SJCRH30 (cell line): ENCODE measurements at regions not wholly inside any gene's neighbourhood (a gene's known extent, or its start where the extent isn't known, plus 50 kb on each side); places are given as distances from the start of the nearest gene placed in this dataset.
"Not testable (repeated sequence)": the region's sequence is repeated elsewhere in the genome, so short reads cannot be mapped to it uniquely, and the experiment has no call there.

ENCODE experiments used
- DNase-seq, 2 experiments: peaks; one replicate each; pipeline ENCODE4 v3.0.0-alpha.2; 2015 to 2020
- H3K27ac ChIP-seq: fragments of 250-450 bp; sonication (Bioruptor Pico); 2 replicates; pipeline ENCODE4 v1.5.1; 2020; ENCODE audit warnings: mild to moderate bottlenecking, moderate library complexity
- H3K27me3 ChIP-seq: fragments of 250-450 bp; sonication (Bioruptor Pico); 2 replicates; pipeline ENCODE4 v1.5.1; 2020; ENCODE audit warnings: mild to moderate bottlenecking, moderate library complexity
- H3K36me3 ChIP-seq: fragments of 250-450 bp; sonication (Bioruptor Pico); 2 replicates; pipeline ENCODE4 v1.5.1; 2020; ENCODE audit warnings: mild to moderate bottlenecking, moderate library complexity
- H3K4me1 ChIP-seq: fragments of 250-450 bp; sonication (Bioruptor Pico); 2 replicates; pipeline ENCODE4 v1.5.1; 2020; ENCODE audit warnings: mild to moderate bottlenecking, moderate library complexity
- H3K4me3 ChIP-seq: fragments of 250-450 bp; sonication (Bioruptor Pico); 2 replicates; pipeline ENCODE4 v1.5.1; 2020; ENCODE audit warnings: mild to moderate bottlenecking, moderate library complexity
- H3K9me3 ChIP-seq: fragments of 250-450 bp; sonication (Bioruptor Pico); replicated peaks from 2 replicates; pipeline ENCODE4 v1.5.1; 2020; ENCODE audit warnings: mild to moderate bottlenecking, moderate library complexity

GRCh38 chr6:155909710-155910109, 454.1 kb upstream of the NOX3 start:
- Histone ChIP-seq H3K9me3 (no peaks in the 10 kb centered on the region), H3K4me1 (no peaks in the 10 kb centered on the region), H3K36me3 (no peaks in the 10 kb centered on the region), H3K27me3 (no peaks in the 10 kb centered on the region), H3K27ac (no peak overlapping the region), H3K4me3 (no peak overlapping the region)
- DNase-seq = no peak

DNA sequence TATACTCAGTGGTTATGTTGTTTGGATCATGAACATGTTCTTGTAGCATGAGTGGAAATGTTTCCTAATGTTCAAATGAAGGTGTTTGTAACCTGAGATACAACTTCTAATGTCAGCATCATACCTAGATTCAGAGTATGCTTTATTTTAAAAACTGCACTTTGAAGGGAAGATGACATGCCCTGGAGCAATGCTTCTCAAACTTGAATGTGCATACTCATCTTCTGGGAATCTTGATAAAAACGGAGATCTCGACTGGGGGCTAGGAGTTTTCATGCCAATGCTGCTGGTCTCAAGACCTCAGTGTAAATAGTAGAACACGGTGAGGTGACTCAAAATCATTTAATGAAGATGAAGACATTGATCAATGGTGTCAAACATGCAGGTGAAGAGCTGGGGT, 440.0 kb upstream of the NOX3 start:
- no peak for DNase-seq
- Histone ChIP-seq H3K9me3 (no peaks in the 10 kb centered on the region), H3K27ac (no peak overlapping the region), H3K4me1 (no peaks in the 10 kb centered on the region), H3K4me3 (no peak overlapping the region), H3K27me3 (no peaks in the 10 kb centered on the region; the same call in 1 of the 2 replicates), H3K36me3 (no peaks in the 10 kb centered on the region)

- Histone ChIP-seq H3K4me3 (no peak overlapping the region), H3K27ac (no peak overlapping the region), H3K36me3 (no peaks in the 10 kb centered on the region), H3K9me3 (no peaks in the 10 kb centered on the region), H3K27me3 (no peaks in the 10 kb centered on the region; the same call in 1 of the 2 replicates), H3K4me1 (no peaks in the 10 kb centered on the region)
- no peak for DNase-seq
Observed at GRCh38 chr6:155894758-155895157, 439.1 kb upstream of the NOX3 start.

DNA sequence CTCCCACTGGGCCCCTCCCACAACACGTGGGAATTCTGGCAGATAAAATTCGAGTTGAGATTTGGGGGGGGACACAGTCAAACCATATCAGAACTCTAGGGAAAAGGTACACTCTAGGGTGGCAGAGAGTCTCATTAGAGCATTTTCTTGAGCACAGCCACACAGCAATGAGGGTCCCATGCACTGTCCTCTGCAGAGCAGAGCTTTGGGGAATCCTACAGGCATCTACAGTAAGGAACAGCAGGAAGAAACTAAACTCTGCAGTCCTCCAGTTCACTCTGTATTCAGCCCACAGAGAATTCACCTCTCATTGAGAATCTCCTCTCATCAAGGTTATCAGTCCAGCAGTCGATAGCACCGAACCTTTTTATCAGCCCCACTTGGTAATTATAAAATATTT, 438.6 kb upstream of the NOX3 start:
- H3K9me3 ChIP-seq = no peaks in the 10 kb centered on the region
- no peaks in the 10 kb centered on the region for H3K4me1 ChIP-seq
- no peak overlapping the region for H3K4me3 ChIP-seq
- H3K27me3 ChIP-seq = no peaks in the 10 kb centered on the region; the same call in 1 of the 2 replicates
- DNase-seq = no peak
- no peak overlapping the region for H3K27ac ChIP-seq
- no peaks in the 10 kb centered on the region for H3K36me3 ChIP-seq

- no peak for DNase-seq
- no peak overlapping the region for H3K4me3 ChIP-seq
- H3K27me3 ChIP-seq = no peaks in the 10 kb centered on the region; the same call in 1 of the 2 replicates
- H3K4me1 ChIP-seq = no peaks in the 10 kb centered on the region
- H3K27ac ChIP-seq = no peak overlapping the region
- H3K36me3 ChIP-seq = no peaks in the 10 kb centered on the region
- no peaks in the 10 kb centered on the region for H3K9me3 ChIP-seq
Observed at GRCh38 chr6:155890409-155890808, 434.8 kb upstream of the NOX3 start.

DNA sequence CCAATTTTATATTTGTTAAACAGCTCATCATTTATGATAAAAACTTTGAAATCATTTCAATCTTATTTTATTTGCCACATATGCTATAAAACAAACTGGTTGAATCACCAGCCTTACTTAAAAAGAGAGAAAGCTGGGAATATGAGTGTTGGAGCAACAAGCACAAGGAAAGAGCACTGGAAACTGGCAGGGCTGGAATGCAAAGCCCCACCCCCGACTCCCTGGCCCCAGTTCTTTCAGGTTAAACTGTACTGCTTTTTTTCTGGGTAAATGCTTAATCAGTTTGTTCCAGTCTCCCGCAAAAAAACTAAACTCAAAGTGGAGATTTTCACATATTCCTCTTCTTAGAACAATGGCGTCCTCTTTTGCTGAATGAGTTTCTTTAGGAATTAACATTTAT, 433.8 kb upstream of the NOX3 start:
- DNase-seq = no peak
- no peaks in the 10 kb centered on the region; the same call in 1 of the 2 replicates for H3K27me3 ChIP-seq
- H3K36me3 ChIP-seq = no peaks in the 10 kb centered on the region
- H3K4me3 ChIP-seq = no peak overlapping the region
- no peaks in the 10 kb centered on the region for H3K9me3 ChIP-seq
- H3K27ac ChIP-seq = no peak overlapping the region
- no peaks in the 10 kb centered on the region for H3K4me1 ChIP-seq

GRCh38 chr6:155887421-155887820, 431.8 kb upstream of the NOX3 start:
- DNase-seq = peak in 1 of 2 experiments; percentile 2
- no peak overlapping the region for H3K27ac ChIP-seq
- H3K4me1 ChIP-seq = no peaks in the 10 kb centered on the region
- H3K4me3 ChIP-seq = no peak overlapping the region
- no peaks in the 10 kb centered on the region; the same call in 1 of the 2 replicates for H3K27me3 ChIP-seq
- H3K36me3 ChIP-seq = no peaks in the 10 kb centered on the region
- no peaks in the 10 kb centered on the region for H3K9me3 ChIP-seq

DNA sequence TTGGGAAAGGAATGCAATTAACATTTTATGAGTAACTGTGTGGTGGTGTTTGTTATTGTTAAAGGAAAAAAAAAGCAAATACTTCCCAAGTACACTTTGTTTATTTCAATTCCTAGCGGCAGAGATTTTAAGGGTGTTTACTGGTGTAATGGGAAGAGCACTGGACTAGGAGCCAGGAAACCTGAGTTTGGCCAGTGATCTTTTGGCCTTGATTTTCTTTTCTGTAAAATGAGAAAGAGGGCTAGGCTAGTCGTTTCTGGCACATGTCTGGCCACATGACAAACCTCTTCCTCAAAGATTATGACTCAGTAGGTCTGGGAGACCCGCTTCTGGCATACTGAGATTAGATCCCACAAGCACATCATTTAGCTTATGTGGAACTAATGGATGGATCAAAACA, 428.1 kb upstream of the NOX3 start:
- Histone ChIP-seq H3K4me3 (no peak overlapping the region), H3K36me3 (no peaks in the 10 kb centered on the region), H3K9me3 (no peaks in the 10 kb centered on the region), H3K4me1 (no peaks in the 10 kb centered on the region), H3K27me3 (no peaks in the 10 kb centered on the region), H3K27ac (no peak overlapping the region)
- peak in 1 of 2 experiments; percentile 2 for DNase-seq

GRCh38 chr6:155883334-155883731, 427.7 kb upstream of the NOX3 start:
- Histone ChIP-seq H3K36me3 (no peaks in the 10 kb centered on the region), H3K27me3 (no peaks in the 10 kb centered on the region), H3K4me1 (no peaks in the 10 kb centered on the region), H3K4me3 (no peak overlapping the region), H3K9me3 (no peaks in the 10 kb centered on the region), H3K27ac (no peak overlapping the region)
- no peak for DNase-seq

DNA sequence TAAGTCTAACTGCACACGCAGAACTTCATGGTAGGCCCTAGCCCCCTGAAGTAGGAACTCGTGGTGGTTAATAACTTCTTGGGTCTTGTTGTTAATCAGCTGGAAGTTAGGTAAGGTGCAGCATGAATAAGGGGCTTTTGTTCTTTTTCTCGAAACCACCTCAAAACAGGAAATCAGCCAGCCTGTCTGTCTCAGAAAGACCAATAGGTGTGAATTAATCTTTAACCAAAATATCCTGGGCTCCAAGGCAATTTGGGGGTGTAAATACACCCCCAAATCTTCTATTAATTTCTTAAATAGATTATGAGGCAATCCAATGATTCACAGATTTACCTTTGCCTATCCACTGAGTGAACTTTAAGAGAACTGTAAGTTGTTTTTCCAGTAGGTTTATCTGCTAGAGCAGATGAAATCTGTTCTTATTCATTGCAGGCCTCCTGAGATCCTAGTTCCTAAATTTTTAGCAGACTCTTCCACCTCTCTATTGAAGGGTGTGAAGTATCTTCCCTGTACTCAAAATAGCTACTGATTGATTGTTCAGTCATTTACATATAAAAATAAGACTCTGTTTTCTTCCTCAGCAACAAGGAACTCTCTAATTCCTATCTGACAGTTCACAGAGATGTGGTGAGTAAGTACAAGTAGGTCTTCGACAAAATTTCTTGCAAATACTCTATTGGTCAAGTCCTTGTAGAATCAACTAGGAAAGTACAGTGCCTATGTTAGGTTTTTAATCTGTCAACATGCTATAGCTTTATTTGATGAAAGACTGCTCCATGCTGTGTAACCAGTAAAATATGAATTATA, 427.1 kb upstream of the NOX3 start:
- no peaks in the 10 kb centered on the region for H3K9me3 ChIP-seq
- no peak for DNase-seq
- no peaks in the 10 kb centered on the region for H3K4me1 ChIP-seq
- H3K4me3 ChIP-seq = no peak overlapping the region
- no peaks in the 10 kb centered on the region for H3K27me3 ChIP-seq
- no peaks in the 10 kb centered on the region for H3K36me3 ChIP-seq
- H3K27ac ChIP-seq = no peak overlapping the region

DNA sequence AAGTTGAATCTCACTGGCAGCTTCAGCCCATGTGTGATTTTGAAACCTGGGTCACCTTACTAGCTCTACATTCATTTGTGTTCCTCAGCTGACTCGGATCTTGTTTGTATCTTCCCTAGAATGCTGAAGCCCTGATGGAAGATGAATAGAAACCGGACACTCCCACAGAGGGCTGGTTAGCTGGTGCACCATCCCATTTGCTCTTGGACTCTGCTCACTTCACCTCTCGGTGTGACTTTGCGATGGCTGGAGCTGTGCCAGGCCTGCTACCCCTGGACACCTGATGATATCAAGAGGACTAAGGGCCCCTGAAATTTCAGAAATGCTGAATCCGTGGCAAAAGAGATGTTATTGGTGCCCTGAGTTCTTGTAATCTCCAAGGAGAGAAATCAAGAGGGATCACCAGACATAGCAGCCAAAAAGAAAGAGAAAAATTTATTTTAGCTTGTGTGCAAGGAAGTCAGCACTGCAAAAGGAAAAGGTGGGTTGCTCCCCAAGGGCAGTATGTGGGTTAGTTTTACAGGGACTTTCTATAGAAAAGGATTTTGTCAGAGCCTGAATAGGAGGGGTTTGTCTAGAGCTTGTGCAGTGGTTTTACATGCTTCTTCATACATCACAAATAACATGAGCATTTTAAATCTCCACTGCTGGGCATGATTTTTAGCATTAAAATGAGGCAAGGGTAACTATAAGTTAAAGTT, 426.3 kb upstream of the NOX3 start:
- H3K36me3 ChIP-seq = no peaks in the 10 kb centered on the region
- no peak overlapping the region for H3K27ac ChIP-seq
- DNase-seq = no peak
- H3K4me3 ChIP-seq = no peak overlapping the region
- H3K27me3 ChIP-seq = no peaks in the 10 kb centered on the region
- no peaks in the 10 kb centered on the region for H3K4me1 ChIP-seq
- H3K9me3 ChIP-seq = no peaks in the 10 kb centered on the region

GRCh38 chr6:155880900-155881299, 425.3 kb upstream of the NOX3 start:
- Histone ChIP-seq H3K4me3 (no peak overlapping the region), H3K4me1 (no peaks in the 10 kb centered on the region), H3K36me3 (no peaks in the 10 kb centered on the region), H3K27me3 (no peaks in the 10 kb centered on the region), H3K9me3 (no peaks in the 10 kb centered on the region), H3K27ac (no peak overlapping the region)
- no peak for DNase-seq

DNA sequence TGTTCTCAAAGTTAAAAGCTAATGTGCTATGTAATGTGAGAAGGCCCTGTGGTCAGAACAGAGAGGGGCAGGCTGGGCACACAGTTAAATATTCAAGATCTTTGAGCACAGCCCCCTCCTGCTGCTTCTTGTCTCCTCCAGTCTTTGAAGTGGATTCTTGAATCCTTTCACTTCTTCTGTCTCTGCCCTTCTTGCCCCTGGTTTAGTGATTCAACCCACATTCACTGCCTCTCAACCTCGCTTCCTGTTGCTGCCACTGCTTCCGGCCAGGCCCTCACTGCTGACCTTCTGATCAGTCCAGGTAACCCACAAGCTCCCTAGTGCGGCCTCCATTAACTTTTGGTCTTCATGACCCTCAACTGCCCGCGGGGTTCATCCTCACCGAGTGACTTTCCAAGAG, 417.3 kb upstream of the NOX3 start:
- Histone ChIP-seq H3K27me3 (no peaks in the 10 kb centered on the region), H3K4me3 (no peak overlapping the region), H3K4me1 (no peaks in the 10 kb centered on the region), H3K36me3 (no peaks in the 10 kb centered on the region), H3K9me3 (no peaks in the 10 kb centered on the region), H3K27ac (no peak overlapping the region)
- no peak for DNase-seq

- no peak for DNase-seq
- no peaks in the 10 kb centered on the region for H3K36me3 ChIP-seq
- H3K9me3 ChIP-seq = no peaks in the 10 kb centered on the region
- no peak overlapping the region for H3K4me3 ChIP-seq
- no peak overlapping the region for H3K27ac ChIP-seq
- no peaks in the 10 kb centered on the region for H3K27me3 ChIP-seq
- H3K4me1 ChIP-seq = no peaks in the 10 kb centered on the region
Observed at GRCh38 chr6:155867682-155868081, 412.0 kb upstream of the NOX3 start.

GRCh38 chr6:155866676-155867390, 411.2 kb upstream of the NOX3 start:
- not testable (repeated sequence) for H3K4me1 ChIP-seq, DNase-seq, H3K27ac ChIP-seq, H3K4me3 ChIP-seq, H3K9me3 ChIP-seq, H3K36me3 ChIP-seq, H3K27me3 ChIP-seq
